GM12878 (cell line): ENCODE measurements at regions not wholly inside any gene's neighbourhood (a gene's known extent, or its start where the extent isn't known, plus 50 kb on each side); places are given as distances from the start of the nearest gene placed in this dataset.

ENCODE experiments used
- ATAC-seq: fragments of 200-7000 bp; cut with Tn5 transposase; 3 replicates; pipeline ENCODE4 v1.9.1; 2020; ENCODE audit warnings: mild to moderate bottlenecking, moderate library complexity
- BruUV-seq: library from RNA; stranded (reverse); fragments of 400-500 nt; replicated peaks from 2 replicates; lab custom pipeline; 2021; lab: Mats Ljungman, UMichigan
- CTCF ChIA-PET: fragments of 300-600 bp; sonication (Branson Sonifier 250); formaldehyde crosslinking; extraction: SDS; loops from one replicate; lab custom pipeline; 2021; ENCODE audit warnings: inconsistent platforms; lab: Yijun Ruan, JAX
- POLR2A ChIA-PET: fragments of 350-600 bp; formaldehyde crosslinking; extraction: SDS; loops from one replicate; lab custom pipeline; 2021; ENCODE audit warnings: inconsistent platforms; lab: Charles Lee
- RAD21 ChIA-PET: fragments of 300-600 bp; sonication (Branson Sonifier 250); formaldehyde crosslinking; loops from one replicate; lab custom pipeline; 2023; ENCODE audit warnings: antibody characterized with exemption; ENCODE audit not compliant: unreplicated experiment; lab: Charles Lee
- SMC1A ChIA-PET: fragments of 300-600 bp; sonication (Branson Sonifier 250); formaldehyde crosslinking; loops from one replicate; lab custom pipeline; 2023; ENCODE audit not compliant: unreplicated experiment, uncharacterized antibody; lab: Charles Lee
- DNase-seq: peaks from one replicate; pipeline ENCODE4 v3.0.0-alpha.2; 2011; ENCODE audit warnings: low read depth, low spot score
- FAIRE-seq: peaks from 3 replicates; lab custom pipeline; 2011; peaks lifted over from hg19 to GRCh38; lab: Jason Lieb, UNC
- H2AFZ ChIP-seq: 2 replicates; pipeline ENCODE4 v1.6.0; 2011; ENCODE audit warnings: low read depth, low read length, control low read depth; ENCODE audit not compliant: control insufficient read depth
- H3K27ac ChIP-seq: 2 replicates; pipeline ENCODE4 v1.5.1; 2011; ENCODE audit warnings: control low read depth; ENCODE audit not compliant: control insufficient read depth, insufficient read depth
- H3K27me3 ChIP-seq, 2 experiments: replicated peaks in 1 of 2; 2 replicates each; pipeline versions ENCODE4 v1.6.0 to v1.6.1; 2011; ENCODE audit warnings: low read length in 1 of 2; ENCODE audit not compliant: control insufficient read depth in 2 of 2, insufficient read depth in 2 of 2
- H3K36me3 ChIP-seq, 2 experiments: 2 replicates each; pipeline ENCODE4 v1.5.1; 2011; ENCODE audit warnings: low read length in 1 of 2; ENCODE audit not compliant: control insufficient read depth in 2 of 2, insufficient read depth in 2 of 2
- H3K4me1 ChIP-seq: 2 replicates; pipeline ENCODE4 v1.6.1; 2011; ENCODE audit warnings: mild to moderate bottlenecking, low read length, moderate library complexity, mixed read lengths; ENCODE audit not compliant: control insufficient read depth, insufficient read depth
- H3K4me2 ChIP-seq: 2 replicates; pipeline ENCODE4 v1.6.0; 2011; ENCODE audit warnings: control low read depth; ENCODE audit not compliant: control insufficient read depth, insufficient read depth
- H3K4me3 ChIP-seq: fragments of 200-600 bp; sonication (generic); 2 replicates; pipeline ENCODE4 v1.5.1; 2016
- H3K79me2 ChIP-seq: 2 replicates; pipeline ENCODE4 v1.6.0; 2011; ENCODE audit warnings: low read length; ENCODE audit not compliant: control insufficient read depth, insufficient read depth
- H3K9ac ChIP-seq: 2 replicates; pipeline ENCODE4 v1.8.0; 2011; ENCODE audit warnings: low read length, control low read depth, mixed read lengths; ENCODE audit not compliant: control insufficient read depth, insufficient read depth
- H3K9me3 ChIP-seq: replicated peaks from 3 replicates; pipeline ENCODE4 v1.5.1; 2011; ENCODE audit warnings: mild to moderate bottlenecking, low read length; ENCODE audit not compliant: control insufficient read depth, insufficient read depth
- H4K20me1 ChIP-seq: 2 replicates; pipeline ENCODE4 v1.6.0; 2011; ENCODE audit not compliant: control insufficient read depth, insufficient read depth
- CBX5 ChIP-seq: sonication (generic); IDR thresholded peaks from 2 replicates; pipeline ENCODE4 v1.6.1; 2016; ENCODE audit warnings: low read depth, moderate library complexity, mild to moderate bottlenecking, inconsistent platforms
- EP300 ChIP-seq, 2 experiments: fragments of 150-350 bp in 1 of 2; IDR thresholded peaks; 2 replicates each; pipeline ENCODE4 v1.6.1; 2011 to 2012; ENCODE audit warnings: low read depth in 2 of 2, low read length in 2 of 2, borderline replicate concordance in 1 of 2, improper control_type of control experiment in 1 of 2, inconsistent platforms in 1 of 2; ENCODE audit not compliant: control insufficient read depth in 1 of 2
- JUNB ChIP-seq: IDR thresholded peaks from 2 replicates; pipeline ENCODE4 v1.6.1; 2016; ENCODE audit warnings: antibody characterized with exemption, mild to moderate bottlenecking
- PAX8 ChIP-seq: fragments of 450-650 bp; IDR thresholded peaks from 2 replicates; pipeline ENCODE4 v1.6.1; 2017; ENCODE audit warnings: mild to moderate bottlenecking, moderate library complexity
- POLR2AphosphoS2 ChIP-seq: IDR thresholded peaks from 2 replicates; pipeline ENCODE4 v1.6.1; 2011; ENCODE audit warnings: low read depth, mild to moderate bottlenecking, low read length, improper control_type of control experiment, moderate library complexity
- SUZ12 ChIP-seq: fragments of 200-600 bp; sonication (generic); IDR thresholded peaks from one replicate; pipeline ENCODE4 v1.6.1; 2018; ENCODE audit warnings: antibody characterized with exemption, mild to moderate bottlenecking; ENCODE audit not compliant: unreplicated experiment
- TCF12 ChIP-seq: IDR thresholded peaks from 2 replicates; pipeline ENCODE4 v1.6.1; 2011; ENCODE audit warnings: low read depth, mild to moderate bottlenecking, low read length
- WGBS: methylation state at CpG from one replicate; pipeline ENCODE4 v1.1.6; 2016; ENCODE audit warnings: low lambda C conversion rate; ENCODE audit not compliant: insufficient replicate concordance, insufficient coverage; ENCODE audit errors: missing lambda C conversion rate; 5-methylcytosine and 5-hydroxymethylcytosine counted together
- in situ Hi-C: fragments of 300-500 bp; cut with MboI; formaldehyde crosslinking; loops from 9 replicates; pipeline ENCODE4 v1.14.3; 2018; ENCODE audit warnings: mixed read lengths
- intact Hi-C: fragments of 100-400 bp; cut with micrococcal nuclease; formaldehyde crosslinking; loops from one replicate; pipeline ENCODE4 v1.14.2; 2022; ENCODE audit not compliant: unreplicated experiment
- TF ChIP-seq, protein P1 (sequence below): fragments of 450-650 bp; IDR thresholded peaks from 2 replicates; pipeline ENCODE4 v1.6.1; 2017; ENCODE audit warnings: mild to moderate bottlenecking, moderate library complexity

DNA sequence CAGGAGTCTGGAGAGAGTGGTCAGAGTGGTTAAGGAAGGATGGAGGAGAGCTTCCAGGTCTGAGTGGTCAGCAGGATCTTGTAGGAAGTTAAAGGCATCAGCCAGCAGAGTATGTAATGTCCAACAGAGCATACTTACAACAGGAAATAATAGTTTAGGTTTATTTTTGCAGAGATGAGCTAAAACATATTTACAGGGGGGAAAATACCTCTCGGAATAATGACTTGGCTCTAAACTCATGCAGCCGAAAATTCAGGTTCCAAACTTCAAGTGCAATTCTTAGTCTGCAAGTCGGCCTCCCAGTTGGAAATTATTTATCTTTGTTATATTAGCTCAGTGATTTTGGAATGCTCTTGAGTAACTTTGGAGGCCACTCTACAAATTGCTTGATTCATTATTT lies 385.0 kb upstream of the C2CD4B start:
- no peaks in the 10 kb centered on the region for H3K79me2 ChIP-seq
- FAIRE-seq: no peak
- in situ Hi-C loops (no loop called here), intact Hi-C loops (no loop called here)
- ChIA-PET POLR2A (no interaction called here), CTCF (interaction anchor here (0.7 to 1.4 kb wide), 6 partner anchors 8 to 196 kb away, joined by 3 to 6 read pairs (median 4); no protein-coding TSS in a partner anchor), SMC1A (no interaction called here), RAD21 (no interaction called here)
- H2AFZ ChIP-seq: no peak overlapping the region
- H3K36me3 ChIP-seq: no peaks in the 10 kb centered on the region
- no peaks in the 10 kb centered on the region; a peak in 1 of 4 replicates for H3K27me3 ChIP-seq
- H3K9me3 ChIP-seq: no peaks in the 10 kb centered on the region
- H3K4me1 ChIP-seq: peaks cover 7% of the 10 kb centered on the region; the same call in 1 of the 2 replicates
- no peak overlapping the region for H3K4me3 ChIP-seq
- H3K27ac ChIP-seq: no peak overlapping the region
- H3K9ac ChIP-seq: no peak overlapping the region
- H3K4me2 ChIP-seq: no peak overlapping the region
- no peak for DNase-seq
- 56% methylated on average over 3 of the region's 3 CpGs for WGBS
- no peaks in the 10 kb centered on the region for H4K20me1 ChIP-seq
- no peak for ATAC-seq
- TF ChIP-seq EP300 (IDR thresholded peaks at IDR 0.05; ENCODE audit: borderline replicate concordance in 1 of 2, control insufficient read depth in 1 of 2, low read depth in 2 of 2, low read length in 2 of 2) (no peak), JUNB (no peak), PAX8 (no peak), CBX5 (no peak), POLR2AphosphoS2 (no peak), TCF12 (no peak)
- BruUV-seq: no TSS peak

DNA sequence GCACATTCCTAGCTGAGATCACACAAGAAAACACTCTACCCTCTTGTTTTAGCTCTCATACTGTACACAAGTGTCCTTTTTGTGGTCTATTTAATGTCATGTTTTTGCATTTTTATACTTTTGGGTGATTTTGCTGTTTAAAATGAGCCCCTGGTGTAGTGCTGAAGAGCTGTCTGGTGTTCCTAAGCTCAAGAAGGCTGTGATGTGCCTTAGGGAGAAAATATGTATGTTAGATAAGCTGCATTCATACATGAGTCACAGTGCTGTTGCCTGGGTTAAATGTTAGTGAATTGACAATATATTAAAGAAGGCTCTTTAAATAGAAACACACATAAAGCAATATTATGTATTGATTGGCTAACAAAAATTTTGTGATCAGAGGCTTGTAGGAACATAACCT lies 387.4 kb upstream of the C2CD4B start:
- ChIA-PET RAD21 (no interaction called here), POLR2A (no interaction called here), CTCF (no interaction called here), SMC1A (no interaction called here)
- TF ChIP-seq SUZ12: no peak
- TF ChIP-seq, protein P1, sequence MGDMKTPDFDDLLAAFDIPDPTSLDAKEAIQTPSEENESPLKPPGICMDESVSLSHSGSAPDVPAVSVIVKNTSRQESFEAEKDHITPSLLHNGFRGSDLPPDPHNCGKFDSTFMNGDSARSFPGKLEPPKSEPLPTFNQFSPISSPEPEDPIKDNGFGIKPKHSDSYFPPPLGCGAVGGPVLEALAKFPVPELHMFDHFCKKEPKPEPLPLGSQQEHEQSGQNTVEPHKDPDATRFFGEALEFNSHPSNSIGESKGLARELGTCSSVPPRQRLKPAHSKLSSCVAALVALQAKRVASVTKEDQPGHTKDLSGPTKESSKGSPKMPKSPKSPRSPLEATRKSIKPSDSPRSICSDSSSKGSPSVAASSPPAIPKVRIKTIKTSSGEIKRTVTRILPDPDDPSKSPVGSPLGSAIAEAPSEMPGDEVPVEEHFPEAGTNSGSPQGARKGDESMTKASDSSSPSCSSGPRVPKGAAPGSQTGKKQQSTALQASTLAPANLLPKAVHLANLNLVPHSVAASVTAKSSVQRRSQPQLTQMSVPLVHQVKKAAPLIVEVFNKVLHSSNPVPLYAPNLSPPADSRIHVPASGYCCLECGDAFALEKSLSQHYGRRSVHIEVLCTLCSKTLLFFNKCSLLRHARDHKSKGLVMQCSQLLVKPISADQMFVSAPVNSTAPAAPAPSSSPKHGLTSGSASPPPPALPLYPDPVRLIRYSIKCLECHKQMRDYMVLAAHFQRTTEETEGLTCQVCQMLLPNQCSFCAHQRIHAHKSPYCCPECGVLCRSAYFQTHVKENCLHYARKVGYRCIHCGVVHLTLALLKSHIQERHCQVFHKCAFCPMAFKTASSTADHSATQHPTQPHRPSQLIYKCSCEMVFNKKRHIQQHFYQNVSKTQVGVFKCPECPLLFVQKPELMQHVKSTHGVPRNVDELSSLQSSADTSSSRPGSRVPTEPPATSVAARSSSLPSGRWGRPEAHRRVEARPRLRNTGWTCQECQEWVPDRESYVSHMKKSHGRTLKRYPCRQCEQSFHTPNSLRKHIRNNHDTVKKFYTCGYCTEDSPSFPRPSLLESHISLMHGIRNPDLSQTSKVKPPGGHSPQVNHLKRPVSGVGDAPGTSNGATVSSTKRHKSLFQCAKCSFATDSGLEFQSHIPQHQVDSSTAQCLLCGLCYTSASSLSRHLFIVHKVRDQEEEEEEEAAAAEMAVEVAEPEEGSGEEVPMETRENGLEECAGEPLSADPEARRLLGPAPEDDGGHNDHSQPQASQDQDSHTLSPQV: no peak
- ATAC-seq (no peak), FAIRE-seq (no peak), DNase-seq (no peak)
- H3K27me3 ChIP-seq: no peaks in the 10 kb centered on the region; a peak in 1 of 4 replicates
- H3K79me2 ChIP-seq: no peaks in the 10 kb centered on the region
- no peak overlapping the region for H3K9ac ChIP-seq
- peaks cover 7% of the 10 kb centered on the region; the same call in 1 of the 2 replicates for H3K4me1 ChIP-seq
- no peak overlapping the region for H3K4me3 ChIP-seq
- in situ Hi-C loops: no loop called here
- H2AFZ ChIP-seq: no peak overlapping the region
- intact Hi-C loops: no loop called here
- H3K4me2 ChIP-seq: no peak overlapping the region
- H3K9me3 ChIP-seq: no peaks in the 10 kb centered on the region
- H4K20me1 ChIP-seq: no peaks in the 10 kb centered on the region
- no peak overlapping the region for H3K27ac ChIP-seq
- no TSS peak for BruUV-seq
- no peaks in the 10 kb centered on the region for H3K36me3 ChIP-seq
